Liver (tissue), 8 donors: ENCODE measurements at regions not wholly inside any gene's neighbourhood (a gene's known extent, or its start where the extent isn't known, plus 50 kb on each side); places are given as distances from the start of the nearest gene placed in this dataset.

Source experiments
- DNase-seq: peaks from one replicate; pipeline ENCODE4 v3.0.0-alpha.2; 2017; ENCODE audit warnings: low spot score
- H3K27ac ChIP-seq, 2 donors: one replicate each; pipeline ENCODE4 v1.7.0; 2013; ENCODE audit warnings: inconsistent platforms in 2 of 2, low read length in 2 of 2, control low read depth in 1 of 2, low read depth in 1 of 2, mild to moderate bottlenecking in 1 of 2
- H3K27me3 ChIP-seq, 4 donors: one replicate each; pipeline versions ENCODE4 v1.6.1 to v1.7.0; 2013; ENCODE audit warnings: low read length in 3 of 4, inconsistent platforms in 1 of 4, mild to moderate bottlenecking in 1 of 4, moderate library complexity in 1 of 4; ENCODE audit not compliant: control insufficient read depth in 4 of 4, insufficient read depth in 4 of 4
- H3K36me3 ChIP-seq, 4 donors: one replicate each; pipeline versions ENCODE4 v1.6.1 to v1.7.0; 2013; ENCODE audit warnings: low read length in 3 of 4, mild to moderate bottlenecking in 3 of 4, low read depth in 1 of 4, moderate library complexity in 1 of 4; ENCODE audit not compliant: control insufficient read depth in 4 of 4, insufficient read depth in 3 of 4
- H3K4me1 ChIP-seq, 4 donors: one replicate each; pipeline versions ENCODE4 v1.6.1 to v1.7.0; 2013; ENCODE audit warnings: low read length in 3 of 4, mild to moderate bottlenecking in 3 of 4, moderate library complexity in 1 of 4; ENCODE audit not compliant: control insufficient read depth in 4 of 4, insufficient read depth in 4 of 4
- H3K4me3 ChIP-seq, 3 donors: one replicate each; pipeline versions ENCODE4 v1.6.1 to v1.7.0; 2013; ENCODE audit warnings: low read length in 3 of 3, control low read depth in 1 of 3, low read depth in 1 of 3, mild to moderate bottlenecking in 1 of 3
- H3K9ac ChIP-seq, 2 donors: one replicate each; pipeline ENCODE4 v1.7.0; 2013; ENCODE audit warnings: low read length in 2 of 2, mild to moderate bottlenecking in 2 of 2, moderate library complexity in 2 of 2, control low read depth in 1 of 2, low read depth in 1 of 2
- H3K9me3 ChIP-seq, 4 donors: one replicate each; pipeline versions ENCODE4 v1.6.1 to v1.7.0; 2013; ENCODE audit warnings: low read length in 3 of 4; ENCODE audit not compliant: control insufficient read depth in 4 of 4
- CTCF ChIP-seq: fragments of 150-350 bp; IDR thresholded peaks from 2 replicates; pipeline ENCODE4 v1.5.1; 2017; ENCODE audit warnings: improper control_type of control experiment, low read depth, low read length; ENCODE audit not compliant: missing input control
- EGR1 ChIP-seq, 2 donors: IDR thresholded peaks; 2 replicates each; pipeline ENCODE4 v1.6.1; 2016 to 2018; ENCODE audit warnings: antibody characterized with exemption in 2 of 2, low read depth in 2 of 2
- FOXA2 ChIP-seq: IDR thresholded peaks from 2 replicates; pipeline ENCODE4 v1.6.1; 2016; ENCODE audit warnings: antibody characterized with exemption
- HNF4G ChIP-seq: IDR thresholded peaks from 2 replicates; pipeline ENCODE4 v1.6.1; 2016; ENCODE audit warnings: antibody characterized with exemption
- JUND ChIP-seq, 2 donors: IDR thresholded peaks; 2 replicates each; pipeline ENCODE4 v1.6.1; 2016; ENCODE audit warnings: antibody characterized with exemption in 2 of 2
- MAX ChIP-seq: IDR thresholded peaks from 2 replicates; pipeline ENCODE4 v1.6.1; 2016; ENCODE audit warnings: antibody characterized with exemption
- NR2F2 ChIP-seq: IDR thresholded peaks from 2 replicates; pipeline ENCODE4 v1.6.1; 2016; ENCODE audit warnings: antibody characterized with exemption
- RAD21 ChIP-seq, 2 donors: IDR thresholded peaks; 2 replicates each; pipeline ENCODE4 v1.6.1; 2016; ENCODE audit warnings: antibody characterized with exemption in 2 of 2, mild to moderate bottlenecking in 2 of 2
- REST ChIP-seq: IDR thresholded peaks from 2 replicates; pipeline ENCODE4 v1.6.1; 2016; ENCODE audit warnings: antibody characterized with exemption, mild to moderate bottlenecking
- RXRA ChIP-seq, 2 donors: IDR thresholded peaks; 2 replicates each; pipeline ENCODE4 v1.6.1; 2017 to 2018; ENCODE audit warnings: antibody characterized with exemption in 2 of 2, mild to moderate bottlenecking in 1 of 2
- SP1 ChIP-seq: IDR thresholded peaks from 2 replicates; pipeline ENCODE4 v1.6.1; 2018; ENCODE audit warnings: antibody characterized with exemption, mild to moderate bottlenecking
- YY1 ChIP-seq: IDR thresholded peaks from 2 replicates; pipeline ENCODE4 v1.6.1; 2016; ENCODE audit warnings: antibody characterized with exemption, mild to moderate bottlenecking
- ZBTB33 ChIP-seq: IDR thresholded peaks from 2 replicates; pipeline ENCODE4 v1.6.1; 2016; ENCODE audit warnings: antibody characterized with exemption
- WGBS: extraction: QIAGEN DNeasy Blood & Tissue Kit; methylation state at CpG from one replicate; pipeline ENCODE4 v1.1.7; 2013; 5-methylcytosine and 5-hydroxymethylcytosine counted together
- donor health status: healthy.
- donor health status: healthy.
- donor health status: healthy.
- donor health status: healthy.
- donor health status: healthy.

- TF ChIP-seq REST, result no peak
These were observed 104.3 kb upstream of the SDK2 start (continued) for GRCh38 chr17:73748508-73748907.

GRCh38 chr17:73749337-73749823 is 105.1 kb upstream of the SDK2 start:
- Histone ChIP-seq H3K4me3 (no peak overlapping the region), H3K9me3 (no peaks in the 10 kb centered on the region), H3K4me1 (peaks cover 0 to 16% (median 9%) of the 10 kb centered on the region in 4 donors), H3K36me3 (no peaks in the 10 kb centered on the region), H3K27ac (no peak overlapping the region), H3K9ac (no peak overlapping the region), H3K27me3 (no peaks in the 10 kb centered on the region)
- no peak for DNase-seq
- TF ChIP-seq NR2F2 (no peak), RAD21 (IDR thresholded peaks at IDR 0.05) (no peak), REST (no peak), YY1 (no peak), JUND (IDR thresholded peaks at IDR 0.05) (no peak), FOXA2 (no peak), RXRA (IDR thresholded peaks at IDR 0.05) (no peak), MAX (no peak), HNF4G (no peak), EGR1 (IDR thresholded peaks at IDR 0.05; ENCODE audit: low read depth in 2 of 2) (no peak), ZBTB33 (no peak), SP1 (no peak), CTCF (no peak)
- WGBS, result 93% methylated on average over 6 of the region's 6 CpGs
